Nephron (organoid): ENCODE measurements at regions not wholly inside any gene's neighbourhood (a gene's known extent, or its start where the extent isn't known, plus 50 kb on each side); places are given as distances from the start of the nearest gene placed in this dataset.
A peak's percentile ranks its signal among the peaks of the same experiment; 100 is the strongest.

Experiments
- H3K27ac Mint-ChIP-seq, 3 experiments: 2 replicates each; pipeline ENCODE4 v1.8.0; 2020; ENCODE audit warnings: mixed read lengths in 3 of 3, mild to moderate bottlenecking in 2 of 3, moderate library complexity in 1 of 3
- H3K27me3 Mint-ChIP-seq: 2 replicates; pipeline ENCODE4 v1.8.0; 2021; ENCODE audit warnings: low read depth, mild to moderate bottlenecking, moderate library complexity, mixed read lengths
- H3K36me3 Mint-ChIP-seq: 2 replicates; pipeline ENCODE4 v1.8.0; 2020; ENCODE audit warnings: low read depth, mixed read lengths
- H3K4me1 Mint-ChIP-seq: 2 replicates; pipeline ENCODE4 v1.8.0; 2020; ENCODE audit warnings: mixed read lengths
- H3K4me3 Mint-ChIP-seq, 3 experiments: 2 replicates each; pipeline ENCODE4 v1.8.0; 2020; ENCODE audit warnings: mild to moderate bottlenecking in 3 of 3, mixed read lengths in 3 of 3, moderate library complexity in 2 of 3
- H3K9me3 Mint-ChIP-seq: 2 replicates; pipeline ENCODE4 v1.8.0; 2020; ENCODE audit warnings: mixed read lengths
- TF ChIP-seq, protein P1 (sequence below), 3 experiments: fragments of 200-600 bp; sonication (generic); IDR thresholded peaks; one replicate each; pipeline ENCODE4 v1.5.0; 2021; ENCODE audit warnings: antibody characterized with exemption in 3 of 3; ENCODE audit not compliant: unreplicated experiment in 3 of 3

DNA sequence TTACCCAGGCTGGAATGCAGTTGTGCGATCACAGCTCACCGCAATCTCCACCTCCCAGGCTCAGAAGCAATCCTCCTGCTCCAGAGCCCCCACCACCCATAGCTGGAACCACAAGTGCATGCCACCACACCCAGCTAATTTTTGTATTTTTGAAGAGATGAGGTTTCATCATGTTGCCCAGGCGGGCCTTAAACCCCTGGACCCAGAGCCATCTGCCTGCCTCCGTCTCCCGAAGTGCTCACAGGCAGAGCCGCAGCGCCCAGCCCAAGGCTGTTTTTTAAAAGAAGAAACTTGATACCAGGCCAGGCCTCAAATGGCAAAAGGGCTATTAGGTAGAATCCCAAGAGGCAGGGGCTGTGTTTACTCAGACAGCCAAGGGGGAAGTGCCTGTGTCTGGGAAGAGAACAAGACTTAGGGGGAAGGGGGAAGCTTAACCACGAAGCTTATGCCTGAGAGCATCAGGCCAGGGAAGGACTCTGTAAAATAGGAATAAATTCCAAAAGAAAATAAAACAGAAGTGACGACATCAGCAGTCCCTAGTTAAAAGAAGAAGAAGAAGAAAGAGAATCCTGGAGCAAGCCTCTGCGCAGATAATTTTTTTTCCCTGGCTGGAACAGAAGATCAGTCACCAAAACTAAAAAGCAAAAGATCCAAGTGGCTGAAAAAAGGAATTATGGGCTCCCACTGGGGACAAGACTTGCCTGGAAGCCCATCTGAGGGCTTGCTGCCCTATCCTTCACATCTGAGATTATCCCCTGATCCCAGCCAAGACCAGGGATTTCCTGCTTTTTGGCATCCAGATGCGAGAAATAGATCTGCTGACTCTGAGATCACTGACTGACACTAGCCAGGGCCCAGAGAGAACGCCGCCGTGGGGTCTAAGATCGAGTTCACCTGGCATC is 170.5 kb downstream of the NDUFA12 start:
- H3K36me3 Mint-ChIP-seq: peaks cover 15% of the 10 kb centered on the region
- TF ChIP-seq, protein P1, sequence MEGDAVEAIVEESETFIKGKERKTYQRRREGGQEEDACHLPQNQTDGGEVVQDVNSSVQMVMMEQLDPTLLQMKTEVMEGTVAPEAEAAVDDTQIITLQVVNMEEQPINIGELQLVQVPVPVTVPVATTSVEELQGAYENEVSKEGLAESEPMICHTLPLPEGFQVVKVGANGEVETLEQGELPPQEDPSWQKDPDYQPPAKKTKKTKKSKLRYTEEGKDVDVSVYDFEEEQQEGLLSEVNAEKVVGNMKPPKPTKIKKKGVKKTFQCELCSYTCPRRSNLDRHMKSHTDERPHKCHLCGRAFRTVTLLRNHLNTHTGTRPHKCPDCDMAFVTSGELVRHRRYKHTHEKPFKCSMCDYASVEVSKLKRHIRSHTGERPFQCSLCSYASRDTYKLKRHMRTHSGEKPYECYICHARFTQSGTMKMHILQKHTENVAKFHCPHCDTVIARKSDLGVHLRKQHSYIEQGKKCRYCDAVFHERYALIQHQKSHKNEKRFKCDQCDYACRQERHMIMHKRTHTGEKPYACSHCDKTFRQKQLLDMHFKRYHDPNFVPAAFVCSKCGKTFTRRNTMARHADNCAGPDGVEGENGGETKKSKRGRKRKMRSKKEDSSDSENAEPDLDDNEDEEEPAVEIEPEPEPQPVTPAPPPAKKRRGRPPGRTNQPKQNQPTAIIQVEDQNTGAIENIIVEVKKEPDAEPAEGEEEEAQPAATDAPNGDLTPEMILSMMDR (IDR thresholded peaks at IDR 0.05; ENCODE audit: unreplicated experiment in 3 of 3): no peak
- H3K9me3 Mint-ChIP-seq: peaks cover 20% of the 10 kb centered on the region
- peaks cover 6% of the 10 kb centered on the region for H3K27me3 Mint-ChIP-seq
- H3K4me1 Mint-ChIP-seq: peaks cover 26% of the 10 kb centered on the region
- peak overlapping the region; percentile 53 to 81 (median 62) for H3K27ac Mint-ChIP-seq
- peak overlapping the region in 1 of 3 experiments; percentile 29 for H3K4me3 Mint-ChIP-seq

DNA sequence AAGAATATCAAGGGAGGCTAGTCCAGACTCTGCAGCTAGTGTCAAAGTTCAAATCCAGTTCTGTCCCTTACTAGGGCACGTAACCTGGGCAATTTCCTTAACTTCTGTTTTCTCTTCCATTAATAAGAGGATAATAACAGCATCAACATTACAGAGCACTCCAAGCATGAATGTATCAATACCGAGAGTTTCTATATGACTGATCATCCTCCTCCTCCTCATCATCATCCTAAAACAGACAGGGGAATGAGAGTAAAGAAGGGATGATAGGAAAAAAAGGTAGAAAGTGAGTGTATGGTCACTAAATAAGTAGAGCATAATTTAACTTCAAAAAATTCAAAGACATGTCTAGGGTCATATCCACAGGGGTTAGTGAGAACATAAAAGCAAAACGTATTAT is 171.4 kb downstream of the NDUFA12 start:
- Mint-ChIP-seq H3K4me1 (peaks cover 26% of the 10 kb centered on the region), H3K27me3 (peaks cover 6% of the 10 kb centered on the region), H3K27ac (peak overlapping the region in 2 of 3 experiments; percentile 17 to 33), H3K4me3 (no peak overlapping the region), H3K9me3 (peaks cover 23% of the 10 kb centered on the region), H3K36me3 (peaks cover 11% of the 10 kb centered on the region)
- TF ChIP-seq, protein P1 (IDR thresholded peaks at IDR 0.05; ENCODE audit: unreplicated experiment in 3 of 3): no peak

DNA sequence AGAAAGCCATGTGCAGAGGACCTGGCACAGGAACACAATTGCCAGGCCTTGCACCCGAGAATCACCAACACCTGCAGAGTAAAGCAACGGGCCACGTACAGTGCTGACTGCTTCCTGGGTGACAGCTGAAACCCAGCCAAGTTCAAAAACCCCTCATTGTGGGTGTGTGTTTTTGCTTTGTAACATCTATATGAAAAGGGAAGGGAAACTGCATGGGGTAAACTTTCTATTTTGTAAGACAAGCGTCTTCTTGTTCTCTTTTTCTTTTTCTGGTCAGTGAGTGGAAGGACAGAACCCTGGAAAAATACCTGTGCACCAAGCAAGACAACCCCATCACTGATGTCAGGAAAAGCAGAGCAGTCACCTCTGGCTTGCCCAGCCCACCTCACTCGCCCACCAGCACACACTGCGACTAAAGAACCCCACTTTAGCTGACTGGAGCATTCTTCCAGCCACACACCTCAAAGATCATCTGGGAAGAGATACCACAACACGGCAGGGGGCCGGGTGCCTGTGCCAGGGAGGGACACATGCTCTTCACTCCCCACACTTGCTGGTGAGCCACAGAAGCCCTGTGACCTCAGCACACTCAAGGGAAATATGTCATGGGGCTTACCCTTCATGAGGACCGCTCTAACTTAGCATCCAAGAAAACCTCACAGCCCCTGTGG is 172.3 kb downstream of the NDUFA12 start:
- Mint-ChIP-seq H3K27me3 (no peaks in the 10 kb centered on the region), H3K4me3 (no peak overlapping the region), H3K36me3 (peaks cover 6% of the 10 kb centered on the region), H3K27ac (no peak overlapping the region), H3K4me1 (peaks cover 26% of the 10 kb centered on the region), H3K9me3 (peaks cover 17% of the 10 kb centered on the region)
- TF ChIP-seq, protein P1 (IDR thresholded peaks at IDR 0.05; ENCODE audit: unreplicated experiment in 3 of 3): no peak

DNA sequence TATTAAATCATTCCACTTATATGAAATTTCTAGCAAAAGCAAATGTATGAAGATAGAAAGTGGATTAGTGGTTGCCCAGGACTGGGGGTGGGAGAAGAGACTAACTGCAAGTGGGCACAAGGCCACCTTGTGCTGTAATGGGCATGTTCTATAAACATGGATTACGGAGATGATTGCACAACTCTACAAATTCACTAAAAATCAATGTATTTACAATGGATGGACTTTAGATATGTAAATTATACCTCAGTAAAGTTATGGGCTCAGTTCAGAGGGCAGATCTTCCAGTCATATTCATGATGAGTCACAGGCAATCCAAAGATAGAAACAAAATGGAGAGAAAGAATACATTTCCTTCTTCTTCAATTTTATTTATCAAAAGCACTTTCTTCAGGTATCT is 173.9 kb downstream of the NDUFA12 start:
- Mint-ChIP-seq H3K4me3 (no peak overlapping the region), H3K36me3 (peaks cover 3% of the 10 kb centered on the region), H3K9me3 (peaks cover 17% of the 10 kb centered on the region), H3K27me3 (no peaks in the 10 kb centered on the region), H3K4me1 (peaks cover 26% of the 10 kb centered on the region), H3K27ac (no peak overlapping the region)
- TF ChIP-seq, protein P1 (IDR thresholded peaks at IDR 0.05; ENCODE audit: unreplicated experiment in 3 of 3): no peak

DNA sequence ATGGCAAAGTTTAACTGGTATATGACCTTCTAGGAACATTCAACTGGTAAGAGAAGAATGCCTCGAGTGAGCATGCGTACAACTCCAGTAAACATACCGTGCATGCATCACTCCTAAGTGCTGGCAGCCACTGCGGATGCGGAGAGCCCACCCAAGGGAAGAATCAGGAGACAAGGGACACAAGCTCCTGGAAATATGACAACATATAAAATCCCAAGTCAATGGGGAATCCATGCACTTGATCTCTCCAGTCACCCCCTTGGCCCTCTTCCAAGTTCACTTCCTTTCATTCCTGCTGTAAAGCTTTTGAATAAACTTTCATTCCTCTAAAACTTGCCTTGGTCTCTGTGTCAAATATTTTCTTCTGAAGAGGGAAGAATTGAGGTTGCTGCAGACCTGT is 168.7 kb upstream of the TMCC3 start:
- TF ChIP-seq, protein P1 (IDR thresholded peaks at IDR 0.05; ENCODE audit: unreplicated experiment in 3 of 3): no peak
- no peak overlapping the region for H3K27ac Mint-ChIP-seq
- peaks cover 7% of the 10 kb centered on the region for H3K36me3 Mint-ChIP-seq
- H3K9me3 Mint-ChIP-seq: peaks cover 18% of the 10 kb centered on the region
- no peak overlapping the region for H3K4me3 Mint-ChIP-seq
- no peaks in the 10 kb centered on the region for H3K27me3 Mint-ChIP-seq
- H3K4me1 Mint-ChIP-seq: peaks cover 4% of the 10 kb centered on the region
